NT2/D1 (cell line): ENCODE measurements at regions not wholly inside any gene's neighbourhood (a gene's known extent, or its start where the extent isn't known, plus 50 kb on each side); places are given as distances from the start of the nearest gene placed in this dataset.

Source experiments
- YY1 ChIP-seq: IDR thresholded peaks from 2 replicates; pipeline ENCODE4 v1.6.1; 2011; ENCODE audit not compliant: insufficient read length, insufficient read depth
- ZNF274 ChIP-seq: IDR thresholded peaks from 2 replicates; pipeline ENCODE4 v1.6.1; 2011; ENCODE audit warnings: mild to moderate bottlenecking, low read depth, low read length

DNA sequence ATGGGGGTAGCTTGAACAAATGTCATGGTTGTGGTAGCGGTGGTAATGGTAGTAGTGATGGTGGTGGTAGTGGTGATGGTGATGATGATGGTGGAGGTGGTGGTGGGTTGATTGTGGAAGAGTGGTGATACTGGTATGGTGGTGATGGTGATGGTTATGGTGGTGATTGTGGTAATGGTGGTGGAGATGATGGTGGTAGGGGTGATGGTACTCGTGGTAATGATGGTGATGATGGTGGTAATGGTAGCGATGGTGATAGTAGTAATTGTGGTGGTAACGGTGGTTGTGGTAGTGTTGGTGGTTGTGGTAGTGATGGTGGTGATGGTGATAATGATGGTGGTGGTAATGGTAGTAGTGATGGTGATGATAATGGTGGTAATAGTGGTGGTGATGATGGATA lies 65.7 kb upstream of the SDK1 start:
- no peak for TF ChIP-seq YY1
- no peak for TF ChIP-seq ZNF274
